SKM-1 (cell line): ENCODE measurements at regions not wholly inside any gene's neighbourhood (a gene's known extent, or its start where the extent isn't known, plus 50 kb on each side); places are given as distances from the start of the nearest gene placed in this dataset.
"Not testable (repeated sequence)": the region's sequence is repeated elsewhere in the genome, so short reads cannot be mapped to it uniquely, and the experiment has no call there.

Experiments used
- DNase-seq: peaks from one replicate; lab custom pipeline; 2025; ENCODE audit not compliant: unreplicated experiment; lab: John Stamatoyannopoulos, UW

GRCh38 chr6:121904559-121904958 is 469.1 kb downstream of the GJA1 start:
- DNase-seq: no peak

- no peak for DNase-seq
These were observed 477.5 kb downstream of the GJA1 start for GRCh38 chr6:121912905-121913304.

GRCh38 chr6:121917263-121917829 is 481.9 kb downstream of the GJA1 start:
- no peak for DNase-seq

- DNase-seq: no peak
These were observed 481.5 kb upstream of the HSF2 start for GRCh38 chr6:121917834-121918559.

- no peak for DNase-seq
These were observed 478.8 kb upstream of the HSF2 start for GRCh38 chr6:121920616-121921015.

- no peak for DNase-seq
These were observed 474.4 kb upstream of the HSF2 start for GRCh38 chr6:121925024-121925423.

GRCh38 chr6:121925534-121926255 is 473.8 kb upstream of the HSF2 start:
- no peak for DNase-seq

GRCh38 chr6:121929301-121929700 is 470.2 kb upstream of the HSF2 start:
- no peak for DNase-seq

- no peak for DNase-seq
These were observed 467.1 kb upstream of the HSF2 start for GRCh38 chr6:121932076-121932991.

GRCh38 chr6:121934451-121934850 is 465.0 kb upstream of the HSF2 start:
- DNase-seq: no peak

GRCh38 chr6:121940728-121941127 is 458.7 kb upstream of the HSF2 start:
- no peak for DNase-seq

GRCh38 chr6:121944354-121944753 is 455.1 kb upstream of the HSF2 start:
- DNase-seq: no peak

- DNase-seq: no peak
These were observed 448.3 kb upstream of the HSF2 start for GRCh38 chr6:121951123-121951522.

GRCh38 chr6:121951918-121952379 is 447.5 kb upstream of the HSF2 start:
- no peak for DNase-seq

GRCh38 chr6:121955401-121955800 is 444.1 kb upstream of the HSF2 start:
- not testable (repeated sequence) for DNase-seq

- no peak for DNase-seq
These were observed 442.7 kb upstream of the HSF2 start for GRCh38 chr6:121956782-121957181.

GRCh38 chr6:121959501-121959900 is 440.0 kb upstream of the HSF2 start:
- no peak for DNase-seq

- DNase-seq: no peak
These were observed 437.8 kb upstream of the HSF2 start for GRCh38 chr6:121961619-121962125.

- no peak for DNase-seq
These were observed 435.6 kb upstream of the HSF2 start for GRCh38 chr6:121963826-121964225.

- DNase-seq: no peak
These were observed 433.7 kb upstream of the HSF2 start for GRCh38 chr6:121965739-121966138.

- DNase-seq: no peak
These were observed 431.8 kb upstream of the HSF2 start for GRCh38 chr6:121967631-121968030.
